GM23338 (cell line): ENCODE measurements at regions not wholly inside any gene's neighbourhood (a gene's known extent, or its start where the extent isn't known, plus 50 kb on each side); places are given as distances from the start of the nearest gene placed in this dataset.

Experiments used
- CREB1 ChIP-seq: fragments of 250-450 bp; sonication (Bioruptor Pico); IDR thresholded peaks from 2 replicates; pipeline ENCODE4 v1.5.0; 2020; ENCODE audit warnings: low read depth, mild to moderate bottlenecking, moderate library complexity
- CTCF ChIP-seq, 2 experiments: fragments of 200-600 bp in 1 of 2; sonication (generic) in 1 of 2; conservative IDR thresholded peaks; 2 replicates each; pipeline versions ENCODE4 v1.5.1 to v1.6.1; 2016 to 2017; ENCODE audit warnings: antibody characterized with exemption in 2 of 2, low read depth in 2 of 2, mild to moderate bottlenecking in 2 of 2, moderate library complexity in 1 of 2
- EZH2 ChIP-seq: fragments of 200-600 bp; sonication (generic); IDR thresholded peaks from one replicate; pipeline ENCODE4 v1.8.0; 2017; ENCODE audit warnings: antibody characterized with exemption, mild to moderate bottlenecking, low read depth; ENCODE audit not compliant: unreplicated experiment
- EZH2phosphoT487 ChIP-seq: fragments of 200-600 bp; sonication (generic); IDR thresholded peaks from one replicate; pipeline ENCODE4 v1.8.1; 2018; ENCODE audit warnings: antibody characterized with exemption; ENCODE audit not compliant: unreplicated experiment
- JUNB ChIP-seq: IDR thresholded peaks from one replicate; pipeline ENCODE4 v1.6.1; 2016; ENCODE audit warnings: antibody characterized with exemption; ENCODE audit not compliant: unreplicated experiment
- POLR2AphosphoS5 ChIP-seq: IDR thresholded peaks from 2 replicates; pipeline ENCODE4 v1.6.1; 2016; ENCODE audit warnings: antibody characterized with exemption, low read depth
- REST ChIP-seq: IDR thresholded peaks from one replicate; pipeline ENCODE4 v1.6.1; 2018; ENCODE audit warnings: antibody characterized with exemption; ENCODE audit not compliant: unreplicated experiment
- ZNF462 ChIP-seq: fragments of 250-450 bp; sonication (Bioruptor Pico); IDR thresholded peaks from 2 replicates; pipeline ENCODE4 v1.5.0; 2020; ENCODE audit warnings: mild to moderate bottlenecking, moderate library complexity

- TF ChIP-seq EZH2 = no peak
- no peak for TF ChIP-seq EZH2phosphoT487
- TF ChIP-seq CTCF (conservative IDR thresholded peaks at IDR 0.05; ENCODE audit: low read depth in 2 of 2) = no peak
- TF ChIP-seq POLR2AphosphoS5 = no peak
- TF ChIP-seq REST = no peak
- TF ChIP-seq JUNB = no peak
- no peak for TF ChIP-seq CREB1 (CRISPR knock-in tag)
- TF ChIP-seq ZNF462 (CRISPR knock-in tag) = no peak
Observed at GRCh38 chrX:46383006-46383405, 162.2 kb downstream of the ZNF674 start.
